ENCODE measurements at regions not wholly inside any gene's neighbourhood (a gene's known extent, or its start where the extent isn't known, plus 50 kb on each side); places are given as distances from the start of the nearest gene placed in this dataset.

- TF ChIP-seq, protein P1, sequence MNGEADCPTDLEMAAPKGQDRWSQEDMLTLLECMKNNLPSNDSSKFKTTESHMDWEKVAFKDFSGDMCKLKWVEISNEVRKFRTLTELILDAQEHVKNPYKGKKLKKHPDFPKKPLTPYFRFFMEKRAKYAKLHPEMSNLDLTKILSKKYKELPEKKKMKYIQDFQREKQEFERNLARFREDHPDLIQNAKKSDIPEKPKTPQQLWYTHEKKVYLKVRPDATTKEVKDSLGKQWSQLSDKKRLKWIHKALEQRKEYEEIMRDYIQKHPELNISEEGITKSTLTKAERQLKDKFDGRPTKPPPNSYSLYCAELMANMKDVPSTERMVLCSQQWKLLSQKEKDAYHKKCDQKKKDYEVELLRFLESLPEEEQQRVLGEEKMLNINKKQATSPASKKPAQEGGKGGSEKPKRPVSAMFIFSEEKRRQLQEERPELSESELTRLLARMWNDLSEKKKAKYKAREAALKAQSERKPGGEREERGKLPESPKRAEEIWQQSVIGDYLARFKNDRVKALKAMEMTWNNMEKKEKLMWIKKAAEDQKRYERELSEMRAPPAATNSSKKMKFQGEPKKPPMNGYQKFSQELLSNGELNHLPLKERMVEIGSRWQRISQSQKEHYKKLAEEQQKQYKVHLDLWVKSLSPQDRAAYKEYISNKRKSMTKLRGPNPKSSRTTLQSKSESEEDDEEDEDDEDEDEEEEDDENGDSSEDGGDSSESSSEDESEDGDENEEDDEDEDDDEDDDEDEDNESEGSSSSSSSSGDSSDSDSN (IDR thresholded peaks at IDR 0.05; ENCODE audit: borderline replicate concordance in 1 of 2, low read depth in 2 of 2, low read length in 2 of 2): no peak
- TF ChIP-seq PHF20 (IDR thresholded peaks at IDR 0.05; ENCODE audit: partially characterized antibody) (no peak), HEY1 (CRISPR knock-in tag; IDR thresholded peaks at IDR 0.05; ENCODE audit: borderline replicate concordance) (no peak), ARID4B (CRISPR knock-in tag; IDR thresholded peaks at IDR 0.05) (no peak), MCM3 (IDR thresholded peaks at IDR 0.05) (no peak), HIVEP1 (CRISPR knock-in tag; IDR thresholded peaks at IDR 0.05) (no peak), CEBPB (tag; IDR thresholded peaks at IDR 0.05) (peak; percentile 70), PHB (CRISPR knock-in tag; IDR thresholded peaks at IDR 0.05) (no peak), ZSCAN32 (CRISPR knock-in tag; IDR thresholded peaks at IDR 0.05) (no peak), CBFB (CRISPR knock-in tag; IDR thresholded peaks at IDR 0.05) (no peak), PTTG1 (tag; IDR thresholded peaks at IDR 0.05; ENCODE audit: low read depth) (no peak), STAT6 (CRISPR knock-in tag; IDR thresholded peaks at IDR 0.05) (no peak), ETV1 (tag; conservative IDR thresholded peaks at IDR 0.05; ENCODE audit: low read depth) (peak; percentile 73), MXI1 (IDR thresholded peaks at IDR 0.05; ENCODE audit: low read depth, low read length) (no peak), ZNF212 (CRISPR knock-in tag; IDR thresholded peaks at IDR 0.05) (no peak), BMI1 (IDR thresholded peaks at IDR 0.05; ENCODE audit: low read length) (no peak)
- TF ChIP-seq, protein P2, sequence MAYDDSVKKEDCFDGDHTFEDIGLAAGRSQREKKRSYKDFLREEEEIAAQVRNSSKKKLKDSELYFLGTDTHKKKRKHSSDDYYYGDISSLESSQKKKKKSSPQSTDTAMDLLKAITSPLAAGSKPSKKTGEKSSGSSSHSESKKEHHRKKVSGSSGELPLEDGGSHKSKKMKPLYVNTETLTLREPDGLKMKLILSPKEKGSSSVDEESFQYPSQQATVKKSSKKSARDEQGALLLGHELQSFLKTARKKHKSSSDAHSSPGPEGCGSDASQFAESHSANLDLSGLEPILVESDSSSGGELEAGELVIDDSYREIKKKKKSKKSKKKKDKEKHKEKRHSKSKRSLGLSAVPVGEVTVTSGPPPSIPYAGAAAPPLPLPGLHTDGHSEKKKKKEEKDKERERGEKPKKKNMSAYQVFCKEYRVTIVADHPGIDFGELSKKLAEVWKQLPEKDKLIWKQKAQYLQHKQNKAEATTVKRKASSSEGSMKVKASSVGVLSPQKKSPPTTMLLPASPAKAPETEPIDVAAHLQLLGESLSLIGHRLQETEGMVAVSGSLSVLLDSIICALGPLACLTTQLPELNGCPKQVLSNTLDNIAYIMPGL (CRISPR knock-in tag; IDR thresholded peaks at IDR 0.05): no peak
Observed at GRCh38 chr2:196239622-196240587, 68.5 kb upstream of the STK17B start (continued).
